H1 (cell line): ENCODE measurements at regions not wholly inside any gene's neighbourhood (a gene's known extent, or its start where the extent isn't known, plus 50 kb on each side); places are given as distances from the start of the nearest gene placed in this dataset.

Experiments
- KDM4A ChIP-seq: IDR thresholded peaks from one replicate; pipeline ENCODE4 v1.7.1; 2012; ENCODE audit warnings: low read depth, mild to moderate bottlenecking, moderate library complexity, low read length, inconsistent platforms; ENCODE audit not compliant: severe bottlenecking
- SIX5 ChIP-seq: IDR thresholded peaks from 2 replicates; pipeline ENCODE4 v1.6.1; 2011; ENCODE audit warnings: mild to moderate bottlenecking, low read depth, low read length
- SP2 ChIP-seq: IDR thresholded peaks from 2 replicates; pipeline ENCODE4 v1.6.1; 2012; ENCODE audit warnings: mild to moderate bottlenecking, low read length, inconsistent platforms
- YY1 ChIP-seq: IDR thresholded peaks from 2 replicates; pipeline ENCODE4 v1.6.1; 2011; ENCODE audit warnings: low read depth, mild to moderate bottlenecking, low read length

- TF ChIP-seq YY1, result no peak
- TF ChIP-seq SIX5, result no peak
- TF ChIP-seq SP2, result no peak
- no peak for TF ChIP-seq KDM4A
Measured at GRCh38 chr5:105726093-105726492, 1944.6 kb downstream of the EFNA5 start (continued).
